ENCODE measurements at regions not wholly inside any gene's neighbourhood (a gene's known extent, or its start where the extent isn't known, plus 50 kb on each side); places are given as distances from the start of the nearest gene placed in this dataset.

- H3K4me3 ChIP-seq (replicated peaks in 1 of 2; ENCODE audit: low read depth in 1 of 2, low read length in 2 of 2): no peak overlapping the region
- no peak overlapping the region for H3K27ac ChIP-seq (ENCODE audit: low read depth, low read length)
- ChIA-PET RAD21 (ENCODE audit: low non-redundant PET in 1 of 2, low total read pairs in 2 of 2, uncharacterized antibody in 2 of 2, unreplicated experiment in 2 of 2) (no interaction called here), POLR2A (no interaction called here), CTCF (no interaction called here)
- intact Hi-C loops (cut with micrococcal nuclease): no loop called here
- H3K9me2 ChIP-seq (ENCODE audit: insufficient read depth): no peaks in the 10 kb centered on the region
- DNase-seq (ENCODE audit: low read depth, low spot score) (no peak), ATAC-seq (no peak)
- no peak overlapping the region for H2AFZ ChIP-seq (ENCODE audit: low read depth, low read length, poor library complexity, severe bottlenecking)
- no peaks in the 10 kb centered on the region for H4K20me1 ChIP-seq (ENCODE audit: insufficient read depth)
- H3K9me3 ChIP-seq (ENCODE audit: control insufficient read depth in 1 of 2, insufficient read depth in 1 of 2, low read depth in 1 of 2, low read length in 2 of 2): no peaks in the 10 kb centered on the region
- no peak overlapping the region for H3K4me2 ChIP-seq (ENCODE audit: low read length)
- no peaks in the 10 kb centered on the region for H3K4me1 ChIP-seq (ENCODE audit: control insufficient read depth in 1 of 2, insufficient read depth in 2 of 2, low read length in 2 of 2)
- H3K9ac ChIP-seq (ENCODE audit: low read length): no peak overlapping the region
- H3K36me3 ChIP-seq (ENCODE audit: control insufficient read depth in 1 of 2, insufficient read depth in 2 of 2, low read length in 2 of 2): no peaks in the 10 kb centered on the region
- no TSS peak for BruUV-seq (replicated peaks)
- TF ChIP-seq JUND (IDR thresholded peaks at IDR 0.05) (no peak), POLR2A (IDR thresholded peaks at IDR 0.05; ENCODE audit: borderline replicate concordance, extremely low read depth, insufficient read depth, insufficient read length) (no peak), ATF3 (IDR thresholded peaks at IDR 0.05) (no peak), FOSL1 (IDR thresholded peaks at IDR 0.05; ENCODE audit: low read depth) (no peak), SRF (IDR thresholded peaks at IDR 0.05; ENCODE audit: low read depth) (no peak), ZNF274 (IDR thresholded peaks at IDR 0.05; ENCODE audit: low read depth, low read length) (no peak), YY1 (IDR thresholded peaks at IDR 0.05; ENCODE audit: extremely low read depth, insufficient replicate concordance, low read depth, low read length) (no peak), ZFX (IDR thresholded peaks at IDR 0.05) (no peak), EZH2 (IDR thresholded peaks at IDR 0.05) (no peak)
- TF ChIP-seq, protein P1, sequence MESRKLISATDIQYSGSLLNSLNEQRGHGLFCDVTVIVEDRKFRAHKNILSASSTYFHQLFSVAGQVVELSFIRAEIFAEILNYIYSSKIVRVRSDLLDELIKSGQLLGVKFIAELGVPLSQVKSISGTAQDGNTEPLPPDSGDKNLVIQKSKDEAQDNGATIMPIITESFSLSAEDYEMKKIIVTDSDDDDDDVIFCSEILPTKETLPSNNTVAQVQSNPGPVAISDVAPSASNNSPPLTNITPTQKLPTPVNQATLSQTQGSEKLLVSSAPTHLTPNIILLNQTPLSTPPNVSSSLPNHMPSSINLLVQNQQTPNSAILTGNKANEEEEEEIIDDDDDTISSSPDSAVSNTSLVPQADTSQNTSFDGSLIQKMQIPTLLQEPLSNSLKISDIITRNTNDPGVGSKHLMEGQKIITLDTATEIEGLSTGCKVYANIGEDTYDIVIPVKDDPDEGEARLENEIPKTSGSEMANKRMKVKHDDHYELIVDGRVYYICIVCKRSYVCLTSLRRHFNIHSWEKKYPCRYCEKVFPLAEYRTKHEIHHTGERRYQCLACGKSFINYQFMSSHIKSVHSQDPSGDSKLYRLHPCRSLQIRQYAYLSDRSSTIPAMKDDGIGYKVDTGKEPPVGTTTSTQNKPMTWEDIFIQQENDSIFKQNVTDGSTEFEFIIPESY (IDR thresholded peaks at IDR 0.05; ENCODE audit: extremely low read depth, insufficient replicate concordance, low read length): no peak
- TF ChIP-seq, protein P2, sequence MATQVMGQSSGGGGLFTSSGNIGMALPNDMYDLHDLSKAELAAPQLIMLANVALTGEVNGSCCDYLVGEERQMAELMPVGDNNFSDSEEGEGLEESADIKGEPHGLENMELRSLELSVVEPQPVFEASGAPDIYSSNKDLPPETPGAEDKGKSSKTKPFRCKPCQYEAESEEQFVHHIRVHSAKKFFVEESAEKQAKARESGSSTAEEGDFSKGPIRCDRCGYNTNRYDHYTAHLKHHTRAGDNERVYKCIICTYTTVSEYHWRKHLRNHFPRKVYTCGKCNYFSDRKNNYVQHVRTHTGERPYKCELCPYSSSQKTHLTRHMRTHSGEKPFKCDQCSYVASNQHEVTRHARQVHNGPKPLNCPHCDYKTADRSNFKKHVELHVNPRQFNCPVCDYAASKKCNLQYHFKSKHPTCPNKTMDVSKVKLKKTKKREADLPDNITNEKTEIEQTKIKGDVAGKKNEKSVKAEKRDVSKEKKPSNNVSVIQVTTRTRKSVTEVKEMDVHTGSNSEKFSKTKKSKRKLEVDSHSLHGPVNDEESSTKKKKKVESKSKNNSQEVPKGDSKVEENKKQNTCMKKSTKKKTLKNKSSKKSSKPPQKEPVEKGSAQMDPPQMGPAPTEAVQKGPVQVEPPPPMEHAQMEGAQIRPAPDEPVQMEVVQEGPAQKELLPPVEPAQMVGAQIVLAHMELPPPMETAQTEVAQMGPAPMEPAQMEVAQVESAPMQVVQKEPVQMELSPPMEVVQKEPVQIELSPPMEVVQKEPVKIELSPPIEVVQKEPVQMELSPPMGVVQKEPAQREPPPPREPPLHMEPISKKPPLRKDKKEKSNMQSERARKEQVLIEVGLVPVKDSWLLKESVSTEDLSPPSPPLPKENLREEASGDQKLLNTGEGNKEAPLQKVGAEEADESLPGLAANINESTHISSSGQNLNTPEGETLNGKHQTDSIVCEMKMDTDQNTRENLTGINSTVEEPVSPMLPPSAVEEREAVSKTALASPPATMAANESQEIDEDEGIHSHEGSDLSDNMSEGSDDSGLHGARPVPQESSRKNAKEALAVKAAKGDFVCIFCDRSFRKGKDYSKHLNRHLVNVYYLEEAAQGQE (IDR thresholded peaks at IDR 0.05; ENCODE audit: low read depth): no peak
- H3K27me3 ChIP-seq (ENCODE audit: insufficient read depth, low read length): no peaks in the 10 kb centered on the region
- H3K79me2 ChIP-seq (ENCODE audit: insufficient read depth, low read length): no peaks in the 10 kb centered on the region
Observed at GRCh38 chr9:108197899-108198298, 657.9 kb downstream of the ACTL7B start.

All from HCT116 (cell line).